IMR-90 (cell line): ENCODE measurements at regions not wholly inside any gene's neighbourhood (a gene's known extent, or its start where the extent isn't known, plus 50 kb on each side); places are given as distances from the start of the nearest gene placed in this dataset.
"Not testable (repeated sequence)": the region's sequence is repeated elsewhere in the genome, so short reads cannot be mapped to it uniquely, and the experiment has no call there.

Experiments used
- ATAC-seq: fragments of 200-7000 bp; cut with Tn5 transposase; 2 replicates; pipeline ENCODE4 v1.9.1; 2020; ENCODE audit warnings: low read depth, mild to moderate bottlenecking, moderate library complexity
- BruUV-seq: library from RNA; stranded (reverse); fragments of 400-500 nt; replicated peaks from 2 replicates; lab custom pipeline; 2021; lab: Mats Ljungman, UMichigan
- CTCF ChIA-PET: fragments of 300-600 bp; formaldehyde crosslinking; extraction: SDS; loops from one replicate; lab custom pipeline; 2021; ENCODE audit warnings: antibody characterized with exemption; lab: Yijun Ruan, JAX
- POLR2A ChIA-PET: fragments of 300-600 bp; sonication (Branson Sonifier 250); formaldehyde crosslinking; loops from one replicate; lab custom pipeline; 2022; ENCODE audit warnings: antibody characterized with exemption; ENCODE audit not compliant: unreplicated experiment; lab: Charles Lee
- DNase-seq: peaks from one replicate; pipeline ENCODE4 v3.0.0; 2013
- H2AFZ ChIP-seq: replicated peaks from 2 replicates; pipeline ENCODE3; 2013; ENCODE audit warnings: low read length, mild to moderate bottlenecking; ENCODE audit not compliant: poor library complexity
- H2AK5ac ChIP-seq: 2 replicates; pipeline ENCODE4 v1.6.1; 2013; ENCODE audit warnings: low read depth, low read length, inconsistent platforms
- H2AK9ac ChIP-seq: replicated peaks from 2 replicates; pipeline ENCODE3; 2013; ENCODE audit warnings: mild to moderate bottlenecking, low read depth, low read length, moderate library complexity; ENCODE audit not compliant: poor library complexity
- H2BK120ac ChIP-seq: 2 replicates; pipeline ENCODE4 v1.6.1; 2013; ENCODE audit warnings: low read depth, low read length, inconsistent platforms
- H2BK15ac ChIP-seq: 3 replicates; pipeline ENCODE4 v1.6.1; 2013; ENCODE audit warnings: low read depth, low read length, inconsistent platforms
- H2BK20ac ChIP-seq: 2 replicates; pipeline ENCODE4 v1.6.1; 2013; ENCODE audit warnings: low read depth, mild to moderate bottlenecking, inconsistent platforms, low read length, moderate library complexity
- H2BK5ac ChIP-seq: 2 replicates; pipeline ENCODE4 v1.6.1; 2013; ENCODE audit warnings: mild to moderate bottlenecking, low read depth, low read length, inconsistent platforms; ENCODE audit not compliant: poor library complexity, severe bottlenecking
- H3K14ac ChIP-seq: replicated peaks from 2 replicates; pipeline ENCODE4 v1.6.1; 2013; ENCODE audit warnings: low read depth, low read length, inconsistent platforms
- H3K18ac ChIP-seq: 2 replicates; pipeline ENCODE4 v1.6.1; 2013; ENCODE audit warnings: low read depth, low read length, control low read depth
- H3K23ac ChIP-seq: 2 replicates; pipeline ENCODE4 v1.6.1; 2013; ENCODE audit warnings: low read depth, low read length, inconsistent platforms
- H3K27ac ChIP-seq: 2 replicates; pipeline ENCODE4 v1.5.1; 2013; ENCODE audit warnings: mild to moderate bottlenecking, control low read depth, low read length; ENCODE audit not compliant: insufficient read depth
- H3K27me3 ChIP-seq: 2 replicates; pipeline ENCODE4 v1.6.1; 2013; ENCODE audit warnings: low read length; ENCODE audit not compliant: control insufficient read depth, insufficient read depth
- H3K36me3 ChIP-seq: 2 replicates; pipeline ENCODE4 v1.6.1; 2013; ENCODE audit warnings: low read length, mixed read lengths; ENCODE audit not compliant: control insufficient read depth, insufficient read depth
- H3K4ac ChIP-seq: 2 replicates; pipeline ENCODE4 v1.6.1; 2013; ENCODE audit warnings: low read depth, low read length, inconsistent platforms
- H3K4me1 ChIP-seq: 2 replicates; pipeline ENCODE4 v1.6.1; 2013; ENCODE audit warnings: low read length, mixed read lengths; ENCODE audit not compliant: control insufficient read depth, insufficient read depth
- H3K4me2 ChIP-seq: 2 replicates; pipeline ENCODE4 v1.6.1; 2013; ENCODE audit warnings: low read depth, mild to moderate bottlenecking, control low read depth, low read length, moderate library complexity
- H3K4me3 ChIP-seq: 2 replicates; pipeline ENCODE4 v1.5.1; 2013; ENCODE audit warnings: low read depth, mild to moderate bottlenecking, control low read depth, low read length, moderate library complexity; ENCODE audit not compliant: insufficient read depth
- H3K56ac ChIP-seq: 2 replicates; pipeline ENCODE4 v1.6.1; 2013; ENCODE audit warnings: low read length, inconsistent platforms; ENCODE audit not compliant: insufficient read depth; ENCODE audit errors: extremely low read depth
- H3K79me1 ChIP-seq, 2 experiments: 2 replicates each; pipeline ENCODE4 v1.6.1; 2013; ENCODE audit warnings: low read length in 2 of 2, inconsistent platforms in 1 of 2, low read depth in 1 of 2
- H3K9ac ChIP-seq: 2 replicates; pipeline ENCODE4 v1.6.1; 2013; ENCODE audit warnings: low read depth, low read length, control low read depth
- H3K9me1 ChIP-seq: 2 replicates; pipeline ENCODE4 v1.6.1; 2013; ENCODE audit warnings: low read length, inconsistent platforms; ENCODE audit not compliant: insufficient read depth
- H3K9me3 ChIP-seq: 2 replicates; pipeline ENCODE4 v1.6.1; 2013; ENCODE audit warnings: low read length; ENCODE audit not compliant: control insufficient read depth, insufficient read depth
- H4K20me1 ChIP-seq: 2 replicates; pipeline ENCODE4 v1.6.1; 2013; ENCODE audit warnings: low read length, inconsistent platforms; ENCODE audit not compliant: insufficient read depth
- H4K5ac ChIP-seq: 2 replicates; pipeline ENCODE4 v1.6.1; 2013; ENCODE audit warnings: mild to moderate bottlenecking, low read depth, low read length, control low read depth
- H4K8ac ChIP-seq, 2 experiments: 2 replicates each; pipeline ENCODE4 v1.6.1; 2013; ENCODE audit warnings: low read depth in 2 of 2, low read length in 2 of 2, control low read depth in 1 of 2, inconsistent platforms in 1 of 2
- H4K91ac ChIP-seq: 2 replicates; pipeline ENCODE4 v1.6.1; 2013; ENCODE audit warnings: low read depth, low read length, inconsistent platforms; ENCODE audit not compliant: insufficient read depth
- WGBS, 2 experiments: methylation state at CpG; one replicate each; pipeline versions ENCODE4 v1.1.5 to v1.1.7; 2013; ENCODE audit warnings: missing lambda C conversion rate in 2 of 2; ENCODE audit not compliant: insufficient read length in 1 of 2; ENCODE audit errors: extremely low coverage in 2 of 2; 5-methylcytosine and 5-hydroxymethylcytosine counted together
- dilution Hi-C: fragments of 300-500 bp; cut with HindIII; formaldehyde crosslinking; loops from one replicate; pipeline ENCODE4 v1.14.3; 2018; ENCODE audit warnings: low sequenced_read_pairs; ENCODE audit not compliant: unreplicated experiment
- in situ Hi-C: fragments of 300-500 bp; cut with MboI; formaldehyde crosslinking; loops from 3 replicates; pipeline ENCODE4 v1.14.3; 2019; ENCODE audit warnings: low sequenced_read_pairs, inconsistent platforms, mixed read lengths
- intact Hi-C: fragments of 100-400 bp; cut with micrococcal nuclease; formaldehyde crosslinking; loops from 2 replicates; pipeline ENCODE4 v1.10.0; 2022

- not testable (repeated sequence) for BruUV-seq, DNase-seq, H2AK9ac ChIP-seq
Observed at GRCh38 chr15:38644353-38644752, 79.7 kb upstream of the RASGRP1 start.

More at GRCh38 chr15:38644353-38644752, 79.7 kb upstream of the RASGRP1 start:
- H2BK5ac ChIP-seq, H3K18ac ChIP-seq, H3K23ac ChIP-seq, H3K79me1 ChIP-seq, H4K20me1 ChIP-seq, H3K4me1 ChIP-seq, H3K9me1 ChIP-seq, H2BK15ac ChIP-seq, dilution Hi-C loops, H2AFZ ChIP-seq, H4K8ac ChIP-seq, intact Hi-C loops, H3K4ac ChIP-seq, H4K5ac ChIP-seq, H3K56ac ChIP-seq, H3K27ac ChIP-seq, H4K91ac ChIP-seq, H3K14ac ChIP-seq, H3K9ac ChIP-seq, in situ Hi-C loops, ATAC-seq, CTCF ChIA-PET, H3K9me3 ChIP-seq, H2BK120ac ChIP-seq, POLR2A ChIA-PET, H2BK20ac ChIP-seq, H3K36me3 ChIP-seq, H3K4me3 ChIP-seq, H3K4me2 ChIP-seq, H2AK5ac ChIP-seq: not testable (repeated sequence)
- WGBS, 2 experiments: no CpG with 5 or more reads among the region's 3 CpGs
- peaks cover 30% of the 10 kb centered on the region for H3K27me3 ChIP-seq
